ENCODE measurements at regions not wholly inside any gene's neighbourhood (a gene's known extent, or its start where the extent isn't known, plus 50 kb on each side); places are given as distances from the start of the nearest gene placed in this dataset.
A peak's percentile ranks its signal among the peaks of the same experiment; 100 is the strongest.
"Not testable (repeated sequence)": the region's sequence is repeated elsewhere in the genome, so short reads cannot be mapped to it uniquely, and the experiment has no call there.

DNA sequence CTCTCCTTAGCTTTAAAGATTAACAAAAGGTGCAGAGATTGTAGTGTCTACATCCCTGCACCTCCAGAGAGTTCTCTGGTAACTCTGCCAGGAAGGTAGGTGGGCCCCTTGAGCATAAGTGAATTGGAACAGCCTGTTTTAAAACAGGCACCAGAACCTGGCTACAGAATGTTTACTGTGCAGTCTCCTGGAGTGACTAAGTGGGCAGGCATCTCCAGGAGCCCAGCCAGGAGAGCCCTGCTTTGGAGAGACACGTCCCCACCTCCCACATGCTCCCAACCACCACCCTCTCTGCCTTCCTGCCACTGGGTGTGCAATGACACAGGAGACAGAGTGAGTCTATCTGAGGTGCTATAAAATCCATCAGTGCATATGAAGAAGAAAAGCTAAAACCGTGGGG lies 110.3 kb upstream of the EYA4 start:
- DNase-seq, result peak; percentile 66 to 78
- TF ChIP-seq CTCF (IDR thresholded peaks at IDR 0.05), result peak in 3 of 9 donors; percentile 41 to 51 (median 44)
- Histone ChIP-seq H3K27me3 (no peaks in the 10 kb centered on the region), H3K4me1 (peaks cover 0 to 40% (median 7%) of the 10 kb centered on the region in 9 donors), H3K27ac (peak overlapping the region in 8 of 10 donors; percentile 51 to 83 (median 69)), H3K36me3 (no peaks in the 10 kb centered on the region), H3K9me3 (no peaks in the 10 kb centered on the region), H3K4me3 (no peak overlapping the region)
- ATAC-seq, result peak; percentile 93 to 99 (median 98)
- intact Hi-C loops (cut with DNase I), result loop anchor here in 5 of 10 donors (2.0 to 10.0 kb wide), 7 partner anchors 66 to 421 kb away; partner anchors contain the start of gene EYA4 (in 1 of the 5)
- WGBS, 2 donors, result 31 to 50% methylated on average over 2 of the region's 2 CpGs

DNA sequence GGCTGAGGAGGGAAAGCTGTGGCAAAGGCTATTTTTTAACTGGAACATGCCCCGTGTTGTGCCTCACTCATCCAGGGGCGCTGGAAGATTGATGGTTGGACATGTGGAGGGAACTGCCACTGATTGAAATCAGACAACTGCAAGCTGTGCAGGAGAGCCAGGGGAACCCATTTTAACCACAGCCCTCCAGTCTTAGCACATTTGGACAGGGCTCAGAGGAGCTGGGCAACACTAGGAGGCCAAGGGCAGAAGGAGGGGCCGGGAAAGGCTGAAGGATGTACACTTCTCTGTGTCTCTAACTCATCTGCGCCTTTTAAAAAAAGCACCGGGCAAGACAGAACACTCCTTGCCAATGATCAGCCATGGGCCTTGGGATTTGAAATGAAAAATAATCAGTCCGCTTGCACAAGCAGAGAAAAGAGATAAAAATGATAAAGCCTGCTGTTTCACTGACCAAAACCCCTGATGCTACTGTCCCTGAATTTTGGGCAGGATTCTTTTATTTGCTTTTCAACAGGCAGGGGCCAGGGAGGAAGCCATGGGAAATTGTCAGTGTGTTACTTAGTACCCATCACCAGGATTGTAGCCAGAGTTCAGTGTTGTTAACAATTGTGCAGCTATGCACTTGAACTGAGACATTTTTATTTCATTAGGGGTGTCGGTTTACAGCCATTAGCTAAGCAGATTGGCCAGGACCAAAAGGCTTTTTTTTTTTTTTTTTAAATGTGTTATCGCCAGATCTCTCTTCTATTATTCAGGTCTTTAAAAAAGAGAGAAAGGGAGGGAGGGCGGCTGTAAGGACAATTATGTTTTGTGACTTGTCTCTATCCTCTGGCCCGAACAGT lies 109.3 kb upstream of the EYA4 start:
- ATAC-seq (peak in 6 of 8 donors; percentile 42 to 70 (median 50)), DNase-seq (no peak)
- 74 to 76% methylated on average over 10 of the region's 10 CpGs for WGBS, 2 donors
- Histone ChIP-seq H3K4me1 (peaks cover 0 to 40% (median 7%) of the 10 kb centered on the region in 9 donors), H3K27ac (peak overlapping the region; percentile 40 to 83 (median 66)), H3K9me3 (no peaks in the 10 kb centered on the region), H3K4me3 (no peak overlapping the region), H3K36me3 (no peaks in the 10 kb centered on the region), H3K27me3 (no peaks in the 10 kb centered on the region)
- intact Hi-C loops (cut with DNase I), result loop anchor here in 5 of 10 donors (2.0 to 10.0 kb wide), 7 partner anchors 67 to 420 kb away; partner anchors contain the start of gene EYA4 (in 1 of the 5)
- no peak for TF ChIP-seq CTCF (IDR thresholded peaks at IDR 0.05)

- Histone ChIP-seq H3K27me3 (no peaks in the 10 kb centered on the region), H3K27ac (peak overlapping the region in 4 of 10 donors; percentile 51 to 83 (median 72)), H3K4me3 (no peak overlapping the region), H3K36me3 (no peaks in the 10 kb centered on the region), H3K4me1 (peaks cover 0 to 34% (median 7%) of the 10 kb centered on the region in 9 donors), H3K9me3 (no peaks in the 10 kb centered on the region)
- ATAC-seq, result no peak
- TF ChIP-seq CTCF (IDR thresholded peaks at IDR 0.05), result no peak
- 84% methylated on average over 12 of the region's 12 CpGs for WGBS, 2 donors
- intact Hi-C loops (cut with DNase I), result loop anchor here in 4 of 10 donors (5.0 to 10.0 kb wide), 6 partner anchors 68 to 420 kb away; partner anchors contain the start of gene EYA4 (in 1 of the 4)
- DNase-seq, result no peak
Measured at GRCh38 chr6:133132466-133132971, 108.6 kb upstream of the EYA4 start.

GRCh38 chr6:133136177-133136880 lies 104.8 kb upstream of the EYA4 start:
- H3K27me3 ChIP-seq, result no peaks in the 10 kb centered on the region
- no peak overlapping the region for H3K4me3 ChIP-seq
- H3K27ac ChIP-seq, result no peak overlapping the region
- ATAC-seq (no peak), DNase-seq (no peak)
- peaks cover 0 to 6% (median 0%) of the 10 kb centered on the region in 11 donors for H3K9me3 ChIP-seq
- peaks cover 0 to 17% (median under 1%) of the 10 kb centered on the region in 9 donors for H3K4me1 ChIP-seq
- no peaks in the 10 kb centered on the region for H3K36me3 ChIP-seq
- intact Hi-C loops (cut with DNase I), result loop anchor here in 2 of 10 donors (10.0 kb wide), 2 partner anchors 72 to 172 kb away; no protein-coding TSS in a partner anchor
- 12 to 21% methylated on average over 1 of the region's 1 CpG for WGBS, 2 donors
- TF ChIP-seq CTCF (IDR thresholded peaks at IDR 0.05), result no peak

GRCh38 chr6:133147470-133148184 lies 93.5 kb upstream of the EYA4 start:
- H3K4me1 ChIP-seq; intact Hi-C loops (cut with DNase I); H3K27ac ChIP-seq; H3K9me3 ChIP-seq; ATAC-seq; H3K27me3 ChIP-seq; H3K36me3 ChIP-seq; H3K4me3 ChIP-seq; DNase-seq: not testable (repeated sequence)
- WGBS, 2 donors, result 89% methylated on average over 28 to 30 of the region's 30 CpGs

Measured in heart right ventricle (tissue), 16 donors.